ENCODE measurements at regions not wholly inside any gene's neighbourhood (a gene's known extent, or its start where the extent isn't known, plus 50 kb on each side); places are given as distances from the start of the nearest gene placed in this dataset.

- no peak overlapping the region for H3K27ac ChIP-seq (ENCODE audit: low read depth, low read length)
- H3K4me2 ChIP-seq (ENCODE audit: low read depth, low read length, poor library complexity, severe bottlenecking): no peak overlapping the region
- no peaks in the 10 kb centered on the region for H3K79me2 ChIP-seq (ENCODE audit: insufficient read depth, low read length)
- no peaks in the 10 kb centered on the region for H4K20me1 ChIP-seq (ENCODE audit: low read depth, low read length)
- H3F3A ChIP-seq (ENCODE audit: insufficient read depth): no peaks in the 10 kb centered on the region
- H3K9ac ChIP-seq (ENCODE audit: low read length): no peak overlapping the region
- TF ChIP-seq, protein P1, sequence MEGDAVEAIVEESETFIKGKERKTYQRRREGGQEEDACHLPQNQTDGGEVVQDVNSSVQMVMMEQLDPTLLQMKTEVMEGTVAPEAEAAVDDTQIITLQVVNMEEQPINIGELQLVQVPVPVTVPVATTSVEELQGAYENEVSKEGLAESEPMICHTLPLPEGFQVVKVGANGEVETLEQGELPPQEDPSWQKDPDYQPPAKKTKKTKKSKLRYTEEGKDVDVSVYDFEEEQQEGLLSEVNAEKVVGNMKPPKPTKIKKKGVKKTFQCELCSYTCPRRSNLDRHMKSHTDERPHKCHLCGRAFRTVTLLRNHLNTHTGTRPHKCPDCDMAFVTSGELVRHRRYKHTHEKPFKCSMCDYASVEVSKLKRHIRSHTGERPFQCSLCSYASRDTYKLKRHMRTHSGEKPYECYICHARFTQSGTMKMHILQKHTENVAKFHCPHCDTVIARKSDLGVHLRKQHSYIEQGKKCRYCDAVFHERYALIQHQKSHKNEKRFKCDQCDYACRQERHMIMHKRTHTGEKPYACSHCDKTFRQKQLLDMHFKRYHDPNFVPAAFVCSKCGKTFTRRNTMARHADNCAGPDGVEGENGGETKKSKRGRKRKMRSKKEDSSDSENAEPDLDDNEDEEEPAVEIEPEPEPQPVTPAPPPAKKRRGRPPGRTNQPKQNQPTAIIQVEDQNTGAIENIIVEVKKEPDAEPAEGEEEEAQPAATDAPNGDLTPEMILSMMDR (IDR thresholded peaks at IDR 0.05; ENCODE audit: insufficient read depth, low read length, poor library complexity, severe bottlenecking): no peak
- TF ChIP-seq EZH2phosphoT487 (conservative IDR thresholded peaks at IDR 0.05; ENCODE audit: low read length): no peak
- H3K4me3 ChIP-seq (ENCODE audit: insufficient read depth, low read length, poor library complexity, severe bottlenecking): no peak overlapping the region
- no peaks in the 10 kb centered on the region for H3K9me3 ChIP-seq (ENCODE audit: insufficient read depth, low read length)
- H3K27me3 ChIP-seq (ENCODE audit: low read length): no peaks in the 10 kb centered on the region
- H3K9me2 ChIP-seq (replicated peaks; ENCODE audit: insufficient read depth, low read length): no peaks in the 10 kb centered on the region
- H2AFZ ChIP-seq (ENCODE audit: low read depth, low read length, severe bottlenecking): no peak overlapping the region
- H3K36me3 ChIP-seq (ENCODE audit: low read length): no peaks in the 10 kb centered on the region
These were observed 178.1 kb downstream of the PTEN start for GRCh38 chr10:88041243-88042159.

DNA sequence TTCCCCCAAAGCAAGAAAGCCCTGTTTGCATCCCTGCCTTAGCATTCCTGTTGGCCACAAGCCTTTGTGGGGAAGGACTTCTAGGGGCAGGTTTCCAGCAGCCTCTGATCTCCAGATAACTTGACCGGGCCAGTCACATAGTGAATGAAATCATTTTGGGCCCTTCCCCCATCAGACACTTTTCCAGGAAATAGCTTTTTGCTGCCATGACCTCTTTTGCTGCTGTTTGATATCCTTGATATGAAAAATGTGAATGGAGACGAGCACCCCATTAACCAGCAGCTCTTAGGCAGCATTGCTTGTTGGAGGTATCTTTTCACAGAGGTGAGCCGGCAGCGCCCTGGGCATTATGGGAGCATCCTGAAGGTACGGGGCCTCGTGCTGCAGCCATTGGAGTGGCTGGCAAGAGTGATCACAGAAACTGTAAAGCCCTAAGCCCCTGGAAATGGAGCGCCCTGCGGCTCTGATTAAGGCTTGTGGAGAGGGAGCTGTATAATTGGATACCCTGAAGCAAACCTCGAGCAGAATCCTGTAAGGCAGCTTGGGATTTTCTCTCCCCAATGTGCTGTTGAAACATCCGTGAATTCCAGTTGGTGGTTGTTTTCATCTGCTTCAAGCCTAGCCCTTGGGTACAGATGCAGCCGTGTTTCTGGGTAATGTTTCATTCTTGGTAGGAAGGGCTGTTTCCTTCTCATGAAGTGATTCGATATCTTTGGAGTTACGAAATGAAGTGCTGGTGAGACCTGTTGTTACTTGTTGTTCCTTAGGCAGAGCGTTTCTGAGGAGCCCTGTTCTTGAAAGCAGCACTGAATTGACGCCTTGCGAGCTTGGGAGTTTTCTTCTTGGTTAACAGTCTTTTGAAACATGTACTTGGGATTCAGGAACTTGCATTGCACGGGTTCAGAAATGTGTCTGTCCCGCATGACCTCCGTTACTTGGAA is 179.0 kb downstream of the PTEN start:
- H3K36me3 ChIP-seq (ENCODE audit: low read length): no peaks in the 10 kb centered on the region
- H3F3A ChIP-seq (ENCODE audit: insufficient read depth): no peaks in the 10 kb centered on the region
- no peaks in the 10 kb centered on the region for H3K79me2 ChIP-seq (ENCODE audit: insufficient read depth, low read length)
- no peak overlapping the region for H3K4me2 ChIP-seq (ENCODE audit: low read depth, low read length, poor library complexity, severe bottlenecking)
- H3K4me3 ChIP-seq (ENCODE audit: insufficient read depth, low read length, poor library complexity, severe bottlenecking): no peak overlapping the region
- H3K9me3 ChIP-seq (ENCODE audit: insufficient read depth, low read length): no peaks in the 10 kb centered on the region
- H3K27me3 ChIP-seq (ENCODE audit: low read length): no peaks in the 10 kb centered on the region
- H4K20me1 ChIP-seq (ENCODE audit: low read depth, low read length): no peaks in the 10 kb centered on the region
- H2AFZ ChIP-seq (ENCODE audit: low read depth, low read length, severe bottlenecking): no peak overlapping the region
- H3K9me2 ChIP-seq (replicated peaks; ENCODE audit: insufficient read depth, low read length): no peaks in the 10 kb centered on the region
- H3K27ac ChIP-seq (ENCODE audit: low read depth, low read length): no peak overlapping the region
- no peak overlapping the region for H3K9ac ChIP-seq (ENCODE audit: low read length)
- TF ChIP-seq EZH2phosphoT487 (conservative IDR thresholded peaks at IDR 0.05; ENCODE audit: low read length): no peak
- TF ChIP-seq, protein P1 (IDR thresholded peaks at IDR 0.05; ENCODE audit: insufficient read depth, low read length, poor library complexity, severe bottlenecking): no peak

DNA sequence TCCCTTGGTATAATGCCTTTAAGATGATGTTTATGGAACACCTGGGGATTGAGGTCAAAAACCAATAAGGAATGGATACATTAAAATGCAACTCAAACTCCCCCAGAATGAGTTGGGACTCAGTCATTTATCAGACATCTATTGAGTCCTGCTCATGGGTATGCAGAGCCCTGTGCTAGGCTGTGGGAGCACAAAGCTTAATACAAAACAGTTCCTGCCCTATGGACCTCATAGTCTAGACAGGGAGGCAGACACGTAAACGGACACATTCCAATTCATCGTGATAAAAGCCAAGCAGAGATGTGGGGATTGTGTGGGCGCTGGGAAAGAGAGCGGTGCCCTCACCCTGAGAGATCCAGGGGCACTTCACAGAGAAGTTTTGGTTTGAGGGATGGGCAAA is 181.7 kb downstream of the PTEN start:
- no peak overlapping the region for H3K27ac ChIP-seq (ENCODE audit: low read depth, low read length)
- TF ChIP-seq EZH2phosphoT487 (conservative IDR thresholded peaks at IDR 0.05; ENCODE audit: low read length): no peak
- TF ChIP-seq, protein P1 (IDR thresholded peaks at IDR 0.05; ENCODE audit: insufficient read depth, low read length, poor library complexity, severe bottlenecking): no peak
- no peak overlapping the region for H3K4me2 ChIP-seq (ENCODE audit: low read depth, low read length, poor library complexity, severe bottlenecking)
- no peaks in the 10 kb centered on the region for H3K27me3 ChIP-seq (ENCODE audit: low read length)
- no peaks in the 10 kb centered on the region for H3F3A ChIP-seq (ENCODE audit: insufficient read depth)
- H3K9ac ChIP-seq (ENCODE audit: low read length): no peak overlapping the region
- H3K79me2 ChIP-seq (ENCODE audit: insufficient read depth, low read length): no peaks in the 10 kb centered on the region
- H4K20me1 ChIP-seq (ENCODE audit: low read depth, low read length): no peaks in the 10 kb centered on the region
- H3K9me2 ChIP-seq (replicated peaks; ENCODE audit: insufficient read depth, low read length): no peaks in the 10 kb centered on the region
- no peak overlapping the region for H3K4me3 ChIP-seq (ENCODE audit: insufficient read depth, low read length, poor library complexity, severe bottlenecking)
- no peaks in the 10 kb centered on the region for H3K9me3 ChIP-seq (ENCODE audit: insufficient read depth, low read length)
- H3K36me3 ChIP-seq (ENCODE audit: low read length): no peaks in the 10 kb centered on the region
- H2AFZ ChIP-seq (ENCODE audit: low read depth, low read length, severe bottlenecking): no peak overlapping the region

All from SU-DHL-6 (cell line).